K562 (cell line): ENCODE measurements at regions not wholly inside any gene's neighbourhood (a gene's known extent, or its start where the extent isn't known, plus 50 kb on each side); places are given as distances from the start of the nearest gene placed in this dataset.
A peak's percentile ranks its signal among the peaks of the same experiment; 100 is the strongest.

ENCODE experiments used
- L3MBTL2 ChIP-seq: fragments of 450-650 bp; IDR thresholded peaks from 2 replicates; pipeline ENCODE4 v1.6.1; 2016; ENCODE audit warnings: mild to moderate bottlenecking, moderate library complexity
- MEIS2 ChIP-seq: fragments of 450-650 bp; IDR thresholded peaks from 2 replicates; pipeline ENCODE4 v1.6.1; 2014; ENCODE audit warnings: mild to moderate bottlenecking; ENCODE audit not compliant: partially characterized antibody
- TF ChIP-seq, protein P1 (sequence below), 2 experiments: IDR thresholded peaks in 1 of 2; conservative IDR thresholded peaks in 1 of 2; 2 replicates each; pipeline ENCODE4 v1.6.1; 2016; ENCODE audit warnings: low read depth in 2 of 2, mild to moderate bottlenecking in 1 of 2, missing compliant biosample characterization in 1 of 2, missing genetic modification characterization in 1 of 2, moderate library complexity in 1 of 2
- TF ChIP-seq, protein P2 (sequence below): sonication (generic); formaldehyde crosslinking; IDR thresholded peaks from 2 replicates; pipeline ENCODE4 v1.8.0; 2022; ENCODE audit warnings: mild to moderate bottlenecking, missing genetic modification reagents
- TF ChIP-seq, protein P3 (sequence below): fragments of 250-450 bp; sonication (Bioruptor Pico); IDR thresholded peaks from 2 replicates; pipeline ENCODE4 v1.9.0; 2021; ENCODE audit warnings: mild to moderate bottlenecking
- TF ChIP-seq, protein P4 (sequence below): IDR thresholded peaks from 2 replicates; pipeline ENCODE4 v1.6.1; 2016; ENCODE audit warnings: missing genetic modification characterization, missing compliant biosample characterization
- TF ChIP-seq, protein P5 (sequence below): fragments of 450-650 bp; IDR thresholded peaks from 2 replicates; pipeline ENCODE4 v1.6.1; 2017; ENCODE audit warnings: antibody characterized with exemption, mild to moderate bottlenecking
- TF ChIP-seq, protein P6 (sequence below): fragments of 450-650 bp; formaldehyde crosslinking; IDR thresholded peaks from 2 replicates; pipeline ENCODE4 v1.4.0; 2020; ENCODE audit warnings: mild to moderate bottlenecking

DNA sequence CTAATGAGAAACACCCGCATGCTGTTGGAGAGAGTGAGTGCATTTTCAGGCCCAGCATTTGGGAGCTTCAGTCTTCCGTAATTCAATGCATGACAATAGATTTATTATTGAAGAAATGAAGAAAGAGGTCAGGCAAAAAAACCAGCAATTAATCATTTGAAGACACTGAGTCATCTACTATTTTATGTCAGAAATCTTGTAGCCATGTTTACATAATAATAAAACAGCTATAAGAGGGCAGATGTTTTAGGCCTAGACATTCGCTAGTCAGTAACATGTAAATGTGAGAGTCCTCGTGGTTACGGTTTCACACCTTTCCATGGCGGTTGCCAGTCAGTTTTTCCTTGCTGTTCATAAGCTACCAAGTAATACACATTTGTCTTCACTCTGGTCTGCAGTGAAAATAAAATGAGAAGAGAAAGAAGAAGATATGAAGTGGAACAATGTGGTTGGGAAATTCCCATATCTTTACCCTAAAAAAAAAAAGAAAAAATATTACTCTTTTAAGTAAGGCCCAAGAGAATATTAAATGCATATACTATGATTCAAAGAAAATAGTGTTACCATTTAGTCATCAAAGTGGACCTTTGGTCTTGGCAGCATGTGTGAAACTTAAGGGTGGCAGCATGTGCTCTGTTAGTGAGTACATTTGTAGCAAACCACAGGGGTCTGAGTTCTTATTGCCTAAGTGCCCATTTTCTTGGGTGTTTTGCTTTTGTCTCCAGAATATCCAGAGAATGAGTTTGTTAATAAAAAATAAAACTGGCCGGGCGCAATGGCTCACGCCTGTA, 140.5 kb upstream of the TBL1XR1 start (continued):
- TF ChIP-seq, protein P1, sequence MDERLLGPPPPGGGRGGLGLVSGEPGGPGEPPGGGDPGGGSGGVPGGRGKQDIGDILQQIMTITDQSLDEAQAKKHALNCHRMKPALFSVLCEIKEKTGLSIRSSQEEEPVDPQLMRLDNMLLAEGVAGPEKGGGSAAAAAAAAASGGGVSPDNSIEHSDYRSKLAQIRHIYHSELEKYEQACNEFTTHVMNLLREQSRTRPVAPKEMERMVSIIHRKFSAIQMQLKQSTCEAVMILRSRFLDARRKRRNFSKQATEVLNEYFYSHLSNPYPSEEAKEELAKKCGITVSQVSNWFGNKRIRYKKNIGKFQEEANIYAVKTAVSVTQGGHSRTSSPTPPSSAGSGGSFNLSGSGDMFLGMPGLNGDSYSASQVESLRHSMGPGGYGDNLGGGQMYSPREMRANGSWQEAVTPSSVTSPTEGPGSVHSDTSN (CRISPR knock-in tag; IDR thresholded peaks at IDR 0.05; ENCODE audit: low read depth): no peak
- TF ChIP-seq, protein P1 (tag; conservative IDR thresholded peaks at IDR 0.05; ENCODE audit: low read depth): 0 out of 2 replicates have a peak, but pooled peaks have one; percentile 21
- TF ChIP-seq MEIS2 (peak; percentile 26), L3MBTL2 (0 out of 2 replicates have a peak, but pooled peaks have one; percentile 12)
- TF ChIP-seq, protein P2, sequence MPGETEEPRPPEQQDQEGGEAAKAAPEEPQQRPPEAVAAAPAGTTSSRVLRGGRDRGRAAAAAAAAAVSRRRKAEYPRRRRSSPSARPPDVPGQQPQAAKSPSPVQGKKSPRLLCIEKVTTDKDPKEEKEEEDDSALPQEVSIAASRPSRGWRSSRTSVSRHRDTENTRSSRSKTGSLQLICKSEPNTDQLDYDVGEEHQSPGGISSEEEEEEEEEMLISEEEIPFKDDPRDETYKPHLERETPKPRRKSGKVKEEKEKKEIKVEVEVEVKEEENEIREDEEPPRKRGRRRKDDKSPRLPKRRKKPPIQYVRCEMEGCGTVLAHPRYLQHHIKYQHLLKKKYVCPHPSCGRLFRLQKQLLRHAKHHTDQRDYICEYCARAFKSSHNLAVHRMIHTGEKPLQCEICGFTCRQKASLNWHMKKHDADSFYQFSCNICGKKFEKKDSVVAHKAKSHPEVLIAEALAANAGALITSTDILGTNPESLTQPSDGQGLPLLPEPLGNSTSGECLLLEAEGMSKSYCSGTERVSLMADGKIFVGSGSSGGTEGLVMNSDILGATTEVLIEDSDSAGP: no peak
- TF ChIP-seq, protein P3, sequence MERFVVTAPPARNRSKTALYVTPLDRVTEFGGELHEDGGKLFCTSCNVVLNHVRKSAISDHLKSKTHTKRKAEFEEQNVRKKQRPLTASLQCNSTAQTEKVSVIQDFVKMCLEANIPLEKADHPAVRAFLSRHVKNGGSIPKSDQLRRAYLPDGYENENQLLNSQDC (CRISPR knock-in tag): no peak
- TF ChIP-seq, protein P4, sequence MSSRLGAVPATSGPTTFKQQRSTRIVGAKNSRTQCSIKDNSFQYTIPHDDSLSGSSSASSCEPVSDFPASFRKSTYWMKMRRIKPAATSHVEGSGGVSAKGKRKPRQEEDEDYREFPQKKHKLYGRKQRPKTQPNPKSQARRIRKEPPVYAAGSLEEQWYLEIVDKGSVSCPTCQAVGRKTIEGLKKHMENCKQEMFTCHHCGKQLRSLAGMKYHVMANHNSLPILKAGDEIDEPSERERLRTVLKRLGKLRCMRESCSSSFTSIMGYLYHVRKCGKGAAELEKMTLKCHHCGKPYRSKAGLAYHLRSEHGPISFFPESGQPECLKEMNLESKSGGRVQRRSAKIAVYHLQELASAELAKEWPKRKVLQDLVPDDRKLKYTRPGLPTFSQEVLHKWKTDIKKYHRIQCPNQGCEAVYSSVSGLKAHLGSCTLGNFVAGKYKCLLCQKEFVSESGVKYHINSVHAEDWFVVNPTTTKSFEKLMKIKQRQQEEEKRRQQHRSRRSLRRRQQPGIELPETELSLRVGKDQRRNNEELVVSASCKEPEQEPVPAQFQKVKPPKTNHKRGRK (tag): peak; percentile 29; the same call in 1 of the 2 replicates
- TF ChIP-seq, protein P5, sequence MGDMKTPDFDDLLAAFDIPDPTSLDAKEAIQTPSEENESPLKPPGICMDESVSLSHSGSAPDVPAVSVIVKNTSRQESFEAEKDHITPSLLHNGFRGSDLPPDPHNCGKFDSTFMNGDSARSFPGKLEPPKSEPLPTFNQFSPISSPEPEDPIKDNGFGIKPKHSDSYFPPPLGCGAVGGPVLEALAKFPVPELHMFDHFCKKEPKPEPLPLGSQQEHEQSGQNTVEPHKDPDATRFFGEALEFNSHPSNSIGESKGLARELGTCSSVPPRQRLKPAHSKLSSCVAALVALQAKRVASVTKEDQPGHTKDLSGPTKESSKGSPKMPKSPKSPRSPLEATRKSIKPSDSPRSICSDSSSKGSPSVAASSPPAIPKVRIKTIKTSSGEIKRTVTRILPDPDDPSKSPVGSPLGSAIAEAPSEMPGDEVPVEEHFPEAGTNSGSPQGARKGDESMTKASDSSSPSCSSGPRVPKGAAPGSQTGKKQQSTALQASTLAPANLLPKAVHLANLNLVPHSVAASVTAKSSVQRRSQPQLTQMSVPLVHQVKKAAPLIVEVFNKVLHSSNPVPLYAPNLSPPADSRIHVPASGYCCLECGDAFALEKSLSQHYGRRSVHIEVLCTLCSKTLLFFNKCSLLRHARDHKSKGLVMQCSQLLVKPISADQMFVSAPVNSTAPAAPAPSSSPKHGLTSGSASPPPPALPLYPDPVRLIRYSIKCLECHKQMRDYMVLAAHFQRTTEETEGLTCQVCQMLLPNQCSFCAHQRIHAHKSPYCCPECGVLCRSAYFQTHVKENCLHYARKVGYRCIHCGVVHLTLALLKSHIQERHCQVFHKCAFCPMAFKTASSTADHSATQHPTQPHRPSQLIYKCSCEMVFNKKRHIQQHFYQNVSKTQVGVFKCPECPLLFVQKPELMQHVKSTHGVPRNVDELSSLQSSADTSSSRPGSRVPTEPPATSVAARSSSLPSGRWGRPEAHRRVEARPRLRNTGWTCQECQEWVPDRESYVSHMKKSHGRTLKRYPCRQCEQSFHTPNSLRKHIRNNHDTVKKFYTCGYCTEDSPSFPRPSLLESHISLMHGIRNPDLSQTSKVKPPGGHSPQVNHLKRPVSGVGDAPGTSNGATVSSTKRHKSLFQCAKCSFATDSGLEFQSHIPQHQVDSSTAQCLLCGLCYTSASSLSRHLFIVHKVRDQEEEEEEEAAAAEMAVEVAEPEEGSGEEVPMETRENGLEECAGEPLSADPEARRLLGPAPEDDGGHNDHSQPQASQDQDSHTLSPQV: peak; percentile 65
- TF ChIP-seq, protein P6, sequence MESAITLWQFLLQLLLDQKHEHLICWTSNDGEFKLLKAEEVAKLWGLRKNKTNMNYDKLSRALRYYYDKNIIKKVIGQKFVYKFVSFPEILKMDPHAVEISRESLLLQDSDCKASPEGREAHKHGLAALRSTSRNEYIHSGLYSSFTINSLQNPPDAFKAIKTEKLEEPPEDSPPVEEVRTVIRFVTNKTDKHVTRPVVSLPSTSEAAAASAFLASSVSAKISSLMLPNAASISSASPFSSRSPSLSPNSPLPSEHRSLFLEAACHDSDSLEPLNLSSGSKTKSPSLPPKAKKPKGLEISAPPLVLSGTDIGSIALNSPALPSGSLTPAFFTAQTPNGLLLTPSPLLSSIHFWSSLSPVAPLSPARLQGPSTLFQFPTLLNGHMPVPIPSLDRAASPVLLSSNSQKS: no peak
